GM23248 (cell line): ENCODE measurements at regions not wholly inside any gene's neighbourhood (a gene's known extent, or its start where the extent isn't known, plus 50 kb on each side); places are given as distances from the start of the nearest gene placed in this dataset.

ENCODE experiments used
- DNase-seq: peaks from one replicate; pipeline ENCODE4 v3.0.0-alpha.2; 2015
- H2AFZ ChIP-seq: fragments of 200-600 bp; sonication (generic); 2 replicates; pipeline ENCODE4 v1.6.1; 2016; ENCODE audit warnings: antibody characterized with exemption
- H3F3A ChIP-seq: fragments of 200-600 bp; sonication (generic); 2 replicates; pipeline ENCODE4 v1.6.1; 2016; ENCODE audit warnings: mild to moderate bottlenecking, antibody characterized with exemption, mixed run types; ENCODE audit not compliant: insufficient read depth
- H3K27ac ChIP-seq: fragments of 200-600 bp; sonication (generic); 2 replicates; pipeline ENCODE4 v1.5.1; 2016; ENCODE audit warnings: mild to moderate bottlenecking
- H3K27me3 ChIP-seq: fragments of 200-600 bp; sonication (generic); replicated peaks from 2 replicates; pipeline ENCODE4 v1.6.1; 2016; ENCODE audit warnings: mild to moderate bottlenecking; ENCODE audit not compliant: insufficient read depth
- H3K36me3 ChIP-seq: fragments of 200-600 bp; sonication (generic); 2 replicates; pipeline ENCODE4 v1.6.1; 2016; ENCODE audit warnings: low read depth, mild to moderate bottlenecking
- H3K4me1 ChIP-seq: fragments of 200-600 bp; sonication (generic); 2 replicates; pipeline ENCODE4 v1.6.1; 2016; ENCODE audit warnings: mild to moderate bottlenecking; ENCODE audit not compliant: insufficient read depth
- H3K4me2 ChIP-seq: fragments of 200-600 bp; sonication (generic); one replicate; pipeline ENCODE4 v1.6.1; 2016; ENCODE audit warnings: mild to moderate bottlenecking; ENCODE audit not compliant: unreplicated experiment
- H3K4me3 ChIP-seq: fragments of 200-600 bp; sonication (generic); 2 replicates; pipeline ENCODE4 v1.5.1; 2016; ENCODE audit warnings: mild to moderate bottlenecking
- H3K79me2 ChIP-seq: fragments of 200-600 bp; sonication (generic); 2 replicates; pipeline ENCODE4 v1.6.1; 2016; ENCODE audit warnings: mild to moderate bottlenecking; ENCODE audit not compliant: insufficient read depth
- H3K9ac ChIP-seq: fragments of 200-600 bp; sonication (generic); 2 replicates; pipeline ENCODE4 v1.6.1; 2016; ENCODE audit warnings: mild to moderate bottlenecking
- H3K9me2 ChIP-seq: fragments of 200-600 bp; sonication (generic); 2 replicates; pipeline ENCODE4 v1.6.1; 2016; ENCODE audit warnings: mixed run types, mild to moderate bottlenecking, moderate library complexity; ENCODE audit not compliant: insufficient read depth
- H3K9me3 ChIP-seq: fragments of 200-600 bp; sonication (generic); one replicate; pipeline ENCODE4 v1.6.1; 2017; ENCODE audit warnings: low read depth
- H4K20me1 ChIP-seq: fragments of 200-600 bp; sonication (generic); 2 replicates; pipeline ENCODE4 v1.6.0; 2016; ENCODE audit not compliant: insufficient read depth
- EZH2 ChIP-seq: fragments of 200-600 bp; sonication (generic); IDR thresholded peaks from 2 replicates; pipeline ENCODE4 v1.6.1; 2018; ENCODE audit warnings: antibody characterized with exemption, mild to moderate bottlenecking; ENCODE audit not compliant: insufficient read depth, poor library complexity, severe bottlenecking
- EZH2phosphoT487 ChIP-seq: fragments of 200-600 bp; sonication (generic); IDR thresholded peaks from 2 replicates; pipeline ENCODE4 v1.6.1; 2018; ENCODE audit warnings: antibody characterized with exemption, moderate library complexity, mild to moderate bottlenecking, low read depth; ENCODE audit not compliant: insufficient read depth
- WGBS, 2 experiments: methylation state at CpG; one replicate each; pipeline ENCODE4 v1.1.6; 2015 to 2017; ENCODE audit warnings: low lambda C conversion rate in 2 of 2, low coverage in 1 of 2; ENCODE audit errors: missing lambda C conversion rate in 2 of 2; 5-methylcytosine and 5-hydroxymethylcytosine counted together
- in situ Hi-C: fragments of 300-500 bp; cut with MboI; formaldehyde crosslinking; loops from 2 replicates; pipeline ENCODE4 v1.15.0; 2020

DNA sequence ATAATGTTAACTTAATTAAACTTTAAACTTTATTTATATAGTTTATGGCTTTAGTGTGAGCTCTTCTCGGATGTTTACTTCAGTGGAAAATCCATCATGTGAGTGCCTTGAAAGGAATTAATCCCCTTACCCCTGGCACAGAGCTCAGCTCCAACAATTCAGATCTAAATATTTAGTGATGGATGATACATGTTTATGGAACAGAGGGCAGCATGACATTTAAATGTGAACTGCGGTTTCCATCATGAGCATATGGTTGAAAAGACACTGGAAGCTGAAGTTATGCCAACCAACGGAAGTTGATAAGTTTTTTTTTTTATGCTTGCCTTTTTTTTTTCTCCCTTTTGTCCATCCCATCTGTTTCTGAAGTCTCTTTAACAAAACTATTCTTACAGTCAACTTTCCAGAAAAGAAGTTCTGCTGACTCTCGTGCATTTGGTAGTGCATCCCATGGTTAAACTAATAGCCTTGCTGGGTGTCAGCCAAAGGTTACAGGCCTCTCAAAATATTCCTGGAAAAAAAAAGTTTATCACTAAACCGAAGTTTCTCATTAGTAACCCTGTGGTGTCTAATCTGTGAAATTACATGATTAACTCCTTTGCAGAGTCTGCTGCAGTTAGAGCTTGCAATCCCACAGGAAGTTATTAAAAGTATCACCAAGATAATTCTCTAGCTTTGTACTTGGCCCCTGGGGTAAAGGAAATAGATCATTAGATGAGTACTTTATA, 243.9 kb upstream of the TCF21 start:
- peak; percentile 53 for DNase-seq
- Histone ChIP-seq H3K4me2 (peak overlapping the region; percentile 47), H3K4me1 (peaks cover 49% of the 10 kb centered on the region), H3K79me2 (no peaks in the 10 kb centered on the region), H3K27me3 (no peaks in the 10 kb centered on the region), H3K9ac (no peak overlapping the region), H2AFZ (no peak overlapping the region), H3F3A (peaks cover 23% of the 10 kb centered on the region), H3K4me3 (no peak overlapping the region), H3K27ac (peak overlapping the region; percentile 38), H3K9me3 (no peaks in the 10 kb centered on the region), H4K20me1 (no peaks in the 10 kb centered on the region), H3K36me3 (no peaks in the 10 kb centered on the region), H3K9me2 (no peaks in the 10 kb centered on the region)
- in situ Hi-C loops = no loop called here
- WGBS, 2 experiments = 27 to 28% methylated on average over 5 of the region's 5 CpGs
- TF ChIP-seq EZH2 (no peak), EZH2phosphoT487 (no peak)

DNA sequence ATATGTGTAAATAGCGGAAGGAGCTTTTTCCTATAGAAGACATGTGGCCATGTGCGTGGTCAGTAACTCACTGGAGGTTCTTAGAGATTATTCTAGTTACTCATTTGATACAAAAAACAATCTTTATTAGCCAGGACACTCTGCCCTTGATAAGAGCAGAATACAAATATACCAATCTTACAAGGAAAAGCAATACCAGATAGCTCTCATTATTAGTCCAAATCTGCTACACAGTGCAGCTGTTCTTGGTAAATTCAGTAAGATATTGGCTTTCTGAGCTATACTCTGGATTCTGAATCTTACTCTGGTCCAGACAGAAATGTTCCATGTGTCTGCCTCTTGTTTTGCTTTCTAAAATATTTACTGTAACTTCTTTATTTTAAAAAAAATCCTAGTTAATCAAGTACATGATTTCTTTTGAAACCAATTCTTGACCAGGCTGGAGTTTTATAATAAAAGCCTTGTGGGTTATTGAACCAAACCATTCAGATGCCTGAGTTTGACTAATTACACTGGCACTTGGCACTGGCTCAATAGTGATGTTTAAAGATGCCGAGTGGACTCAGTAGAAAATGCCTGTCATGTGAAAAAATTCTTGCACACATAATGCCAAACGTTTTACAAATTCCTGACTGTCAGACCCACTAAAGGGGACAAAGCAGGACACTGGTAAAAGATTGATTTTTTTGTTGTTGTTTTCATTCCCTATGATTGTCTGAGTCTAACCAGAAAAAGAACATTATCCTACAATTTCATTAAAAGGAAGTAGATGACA, 242.8 kb upstream of the TCF21 start:
- no peak for TF ChIP-seq EZH2phosphoT487
- no peak for TF ChIP-seq EZH2
- H2AFZ ChIP-seq = 0 out of 2 replicates have a peak overlapping the region, but pooled peaks have one; percentile 2
- H3K9me2 ChIP-seq = no peaks in the 10 kb centered on the region
- 38 to 39% methylated on average over 4 of the region's 4 CpGs for WGBS, 2 experiments
- H3K36me3 ChIP-seq = no peaks in the 10 kb centered on the region
- peak; percentile 80 for DNase-seq
- no peaks in the 10 kb centered on the region for H3K79me2 ChIP-seq
- no peaks in the 10 kb centered on the region for H3K27me3 ChIP-seq
- peaks cover 23% of the 10 kb centered on the region for H3F3A ChIP-seq
- in situ Hi-C loops = no loop called here
- no peaks in the 10 kb centered on the region for H3K9me3 ChIP-seq
- H3K4me3 ChIP-seq = peak overlapping the region; percentile 1; the same call in 1 of the 2 replicates
- no peaks in the 10 kb centered on the region for H4K20me1 ChIP-seq
- H3K4me1 ChIP-seq = peaks cover 46% of the 10 kb centered on the region
- H3K4me2 ChIP-seq = peak overlapping the region; percentile 47
- H3K9ac ChIP-seq = no peak overlapping the region
- peak overlapping the region; percentile 38 for H3K27ac ChIP-seq

DNA sequence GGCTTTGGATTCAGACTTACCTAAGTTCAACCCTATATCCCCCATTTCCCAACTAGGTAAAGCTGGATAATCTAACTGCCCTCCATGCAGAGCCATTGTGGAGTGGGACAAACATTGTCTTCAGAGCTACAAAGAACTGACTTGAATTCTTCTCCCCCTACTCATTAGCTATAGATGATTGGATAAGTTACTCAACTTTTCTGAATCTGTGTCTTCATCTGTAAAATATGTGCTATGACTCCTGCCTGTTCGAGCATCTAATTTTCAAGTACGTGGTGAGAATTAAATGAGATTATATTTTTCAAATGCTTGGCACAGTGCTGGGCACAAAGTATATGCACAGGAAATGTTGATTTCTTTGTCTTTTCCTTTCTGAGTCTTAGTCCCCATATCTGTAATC, 240.3 kb upstream of the TCF21 start:
- WGBS, 2 experiments = 10 to 18% methylated on average over 2 of the region's 2 CpGs
- Histone ChIP-seq H3K36me3 (no peaks in the 10 kb centered on the region), H4K20me1 (no peaks in the 10 kb centered on the region), H3F3A (peaks cover 23% of the 10 kb centered on the region), H3K4me1 (peaks cover 41% of the 10 kb centered on the region), H3K27me3 (no peaks in the 10 kb centered on the region), H3K9ac (no peak overlapping the region), H3K4me2 (no peak overlapping the region), H3K4me3 (no peak overlapping the region), H2AFZ (0 out of 2 replicates have a peak overlapping the region, but pooled peaks have one; percentile 6), H3K9me2 (no peaks in the 10 kb centered on the region), H3K79me2 (no peaks in the 10 kb centered on the region), H3K27ac (no peak overlapping the region), H3K9me3 (no peaks in the 10 kb centered on the region)
- in situ Hi-C loops = no loop called here
- no peak for TF ChIP-seq EZH2
- no peak for TF ChIP-seq EZH2phosphoT487
- DNase-seq = peak; percentile 30

DNA sequence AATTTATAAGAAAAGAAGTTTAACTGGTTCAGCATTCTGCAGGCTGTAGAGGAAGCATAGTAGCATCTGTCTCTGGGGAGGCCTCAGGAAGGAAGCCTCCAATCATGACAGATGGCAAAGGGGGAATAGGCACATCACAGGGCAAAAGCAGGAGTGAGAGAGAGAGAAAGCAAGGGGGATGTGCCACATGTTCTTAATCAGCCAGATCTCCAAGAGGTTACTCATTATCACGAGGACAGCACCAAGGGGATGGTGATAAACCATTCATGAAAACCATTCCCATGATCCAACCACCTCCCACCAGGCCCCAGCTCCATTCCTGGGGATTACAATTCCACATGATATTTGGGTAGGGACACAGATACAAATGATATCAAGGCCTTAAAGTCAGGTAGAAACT, 217.5 kb upstream of the TCF21 start:
- H3K36me3 ChIP-seq = no peaks in the 10 kb centered on the region
- H3K9me2 ChIP-seq = no peaks in the 10 kb centered on the region
- peak; percentile 29 for DNase-seq
- H3K4me1 ChIP-seq = no peaks in the 10 kb centered on the region
- H3K27ac ChIP-seq = no peak overlapping the region
- in situ Hi-C loops = no loop called here
- no peak for TF ChIP-seq EZH2phosphoT487
- TF ChIP-seq EZH2 = no peak
- no peaks in the 10 kb centered on the region for H3K9me3 ChIP-seq
- no peaks in the 10 kb centered on the region for H3K27me3 ChIP-seq
- H4K20me1 ChIP-seq = no peaks in the 10 kb centered on the region
- H2AFZ ChIP-seq = no peak overlapping the region
- no peak overlapping the region for H3K4me3 ChIP-seq
- no peak overlapping the region for H3K9ac ChIP-seq
- no peak overlapping the region for H3K4me2 ChIP-seq
- 48 to 50% methylated on average over 1 of the region's 1 CpG for WGBS, 2 experiments
- H3F3A ChIP-seq = no peaks in the 10 kb centered on the region
- H3K79me2 ChIP-seq = no peaks in the 10 kb centered on the region
